RWPE1 (cell line): ENCODE measurements at regions not wholly inside any gene's neighbourhood (a gene's known extent, or its start where the extent isn't known, plus 50 kb on each side); places are given as distances from the start of the nearest gene placed in this dataset.

Experiments
- CTCF ChIA-PET: fragments of 350-600 bp; sonication (Branson Sonifier 250); formaldehyde crosslinking; extraction: SDS; loops from one replicate; lab custom pipeline; 2021; lab: Yijun Ruan, JAX
- POLR2A ChIA-PET: fragments of 400-600 bp; formaldehyde crosslinking; extraction: SDS; loops from one replicate; lab custom pipeline; 2020; ENCODE audit warnings: antibody characterized with exemption; ENCODE audit not compliant: low non-redundant PET; lab: Yijun Ruan, JAX
- DNase-seq: peaks from one replicate; pipeline ENCODE4 v3.0.0; 2012; ENCODE audit warnings: low spot score
- H3K27ac ChIP-seq: fragments of 450-650 bp; 2 replicates; pipeline ENCODE4 v1.5.1; 2017
- TF ChIP-seq, protein P1 (sequence below): fragments of 450-650 bp; conservative IDR thresholded peaks from 2 replicates; pipeline ENCODE4 v1.5.1; 2017; ENCODE audit warnings: low read depth, mild to moderate bottlenecking

DNA sequence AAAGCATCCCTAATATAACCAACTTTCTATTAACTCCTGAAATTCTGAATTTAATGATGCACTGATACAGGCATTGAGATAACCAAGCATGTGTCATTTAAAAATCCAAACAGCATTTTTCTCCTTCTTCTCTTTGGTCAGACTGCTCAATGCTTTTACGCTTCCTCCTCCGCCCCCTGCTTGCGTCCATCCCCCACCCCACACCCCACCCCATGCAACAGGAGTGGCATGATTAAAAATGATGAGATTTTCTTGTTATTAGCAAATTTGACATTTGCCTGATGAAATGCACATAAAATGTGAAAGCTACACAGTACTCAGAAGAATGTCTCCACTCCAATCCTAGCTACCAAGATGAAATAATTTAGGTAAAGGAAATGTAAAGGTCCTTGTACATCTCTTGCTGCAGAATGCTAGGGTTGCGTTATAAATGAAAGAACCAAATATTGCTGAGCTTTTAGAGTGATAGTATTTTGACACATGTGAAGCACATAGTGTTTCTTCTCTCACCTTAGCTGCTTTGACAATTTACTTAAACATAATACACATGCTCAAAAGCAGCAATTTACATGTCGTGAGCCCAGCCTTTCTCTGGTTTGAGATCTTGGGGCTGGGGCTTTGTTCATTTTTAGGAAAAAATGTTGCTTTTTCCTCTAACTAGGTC lies 263.8 kb downstream of the MEIS1 start:
- ChIA-PET CTCF (interaction anchor here (0.7 kb wide), 1 partner anchor 8 kb away, joined by 3 read pairs; no protein-coding TSS in a partner anchor), POLR2A (no interaction called here)
- H3K27ac ChIP-seq = no peak overlapping the region
- TF ChIP-seq, protein P1, sequence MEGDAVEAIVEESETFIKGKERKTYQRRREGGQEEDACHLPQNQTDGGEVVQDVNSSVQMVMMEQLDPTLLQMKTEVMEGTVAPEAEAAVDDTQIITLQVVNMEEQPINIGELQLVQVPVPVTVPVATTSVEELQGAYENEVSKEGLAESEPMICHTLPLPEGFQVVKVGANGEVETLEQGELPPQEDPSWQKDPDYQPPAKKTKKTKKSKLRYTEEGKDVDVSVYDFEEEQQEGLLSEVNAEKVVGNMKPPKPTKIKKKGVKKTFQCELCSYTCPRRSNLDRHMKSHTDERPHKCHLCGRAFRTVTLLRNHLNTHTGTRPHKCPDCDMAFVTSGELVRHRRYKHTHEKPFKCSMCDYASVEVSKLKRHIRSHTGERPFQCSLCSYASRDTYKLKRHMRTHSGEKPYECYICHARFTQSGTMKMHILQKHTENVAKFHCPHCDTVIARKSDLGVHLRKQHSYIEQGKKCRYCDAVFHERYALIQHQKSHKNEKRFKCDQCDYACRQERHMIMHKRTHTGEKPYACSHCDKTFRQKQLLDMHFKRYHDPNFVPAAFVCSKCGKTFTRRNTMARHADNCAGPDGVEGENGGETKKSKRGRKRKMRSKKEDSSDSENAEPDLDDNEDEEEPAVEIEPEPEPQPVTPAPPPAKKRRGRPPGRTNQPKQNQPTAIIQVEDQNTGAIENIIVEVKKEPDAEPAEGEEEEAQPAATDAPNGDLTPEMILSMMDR = no peak
- no peak for DNase-seq

DNA sequence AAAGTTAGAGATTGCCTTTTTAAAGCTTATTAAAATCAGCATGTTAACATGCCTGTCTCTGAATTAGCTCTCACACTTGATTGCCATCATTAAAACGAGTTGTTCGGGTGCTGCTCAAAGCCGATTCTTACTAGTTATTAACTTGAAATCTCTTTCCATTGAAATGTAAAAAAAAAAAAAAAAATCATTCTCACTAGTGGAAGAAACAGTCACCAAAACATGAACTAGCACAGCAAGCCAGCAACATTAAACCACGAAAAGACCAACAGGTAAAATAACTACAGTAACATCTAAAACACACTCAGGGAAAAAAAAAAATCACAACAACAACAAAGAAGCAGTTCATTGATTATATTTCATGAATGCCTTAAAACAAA lies 264.5 kb downstream of the MEIS1 start:
- DNase-seq = no peak
- no peak overlapping the region for H3K27ac ChIP-seq
- TF ChIP-seq, protein P1 = no peak
- ChIA-PET POLR2A (no interaction called here), CTCF (no interaction called here)

DNA sequence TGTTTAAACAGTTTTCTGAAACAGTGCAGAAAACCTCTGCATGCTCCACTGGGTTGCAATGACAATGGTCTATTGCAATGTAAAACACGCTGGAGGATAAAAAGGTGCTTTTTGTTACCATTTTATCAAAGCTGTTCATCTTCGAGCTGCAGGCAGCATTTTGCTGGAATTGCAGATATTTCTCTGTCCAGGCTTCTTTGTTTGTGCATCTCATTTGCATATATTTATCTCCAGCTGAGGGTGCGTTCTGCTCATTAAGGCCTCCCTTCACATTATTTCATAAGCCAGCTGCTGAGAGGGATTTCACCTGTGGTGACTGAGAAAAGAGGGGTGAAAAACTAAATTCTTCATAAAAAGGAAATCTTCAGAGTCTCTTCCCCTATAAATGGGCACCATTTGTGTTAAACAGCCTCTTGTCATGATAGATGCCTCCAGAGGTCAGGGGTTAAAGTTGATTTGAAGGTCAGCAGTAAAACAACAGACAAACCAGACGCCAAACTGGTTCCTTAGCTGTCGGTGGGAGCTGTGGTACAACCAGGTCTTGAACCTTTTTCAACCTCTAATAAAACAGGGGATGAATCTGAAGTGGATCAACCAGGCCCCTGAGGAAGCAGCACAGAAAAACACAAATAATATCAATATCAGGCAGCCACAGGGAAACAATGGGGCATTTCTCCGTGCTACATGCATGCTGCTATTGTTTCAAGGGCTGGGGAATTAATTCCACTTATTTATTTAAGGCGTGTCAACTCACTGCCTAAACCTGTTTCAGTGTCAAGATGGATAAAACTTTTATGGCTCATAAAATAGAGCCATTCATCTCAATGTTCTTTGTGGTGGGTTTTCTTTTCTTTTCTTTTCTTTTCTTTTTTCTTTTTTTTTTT lies 265.1 kb downstream of the MEIS1 start:
- POLR2A ChIA-PET = no interaction called here
- CTCF ChIA-PET = interaction anchor here (0.7 kb wide), 1 partner anchor 1851 kb away, joined by 3 read pairs; no protein-coding TSS in a partner anchor
- no peak for DNase-seq
- TF ChIP-seq, protein P1 = no peak
- no peak overlapping the region for H3K27ac ChIP-seq

DNA sequence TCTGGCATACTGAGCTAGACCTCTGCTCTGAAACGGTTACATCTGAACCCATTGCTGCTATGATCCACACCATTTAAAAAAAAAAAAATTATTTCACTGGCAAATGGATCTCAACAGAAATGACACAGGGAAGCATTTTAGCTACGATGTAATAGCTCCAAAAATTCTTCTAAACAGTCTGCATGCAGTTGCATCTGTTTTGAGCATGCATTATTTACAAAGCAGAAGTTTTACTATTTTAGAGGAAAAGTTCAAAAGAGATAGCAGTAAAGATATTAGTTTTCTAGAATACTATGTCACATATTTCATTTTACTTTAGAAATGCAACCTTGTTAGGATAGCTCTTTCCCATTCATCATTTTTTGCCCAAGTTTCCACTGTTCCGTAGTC lies 265.7 kb downstream of the MEIS1 start:
- ChIA-PET POLR2A (no interaction called here), CTCF (interaction anchor here (0.7 kb wide), 2 partner anchors 31 to 1850 kb away, joined by 3 read pairs; no protein-coding TSS in a partner anchor)
- TF ChIP-seq, protein P1 = no peak
- no peak for DNase-seq
- no peak overlapping the region for H3K27ac ChIP-seq

DNA sequence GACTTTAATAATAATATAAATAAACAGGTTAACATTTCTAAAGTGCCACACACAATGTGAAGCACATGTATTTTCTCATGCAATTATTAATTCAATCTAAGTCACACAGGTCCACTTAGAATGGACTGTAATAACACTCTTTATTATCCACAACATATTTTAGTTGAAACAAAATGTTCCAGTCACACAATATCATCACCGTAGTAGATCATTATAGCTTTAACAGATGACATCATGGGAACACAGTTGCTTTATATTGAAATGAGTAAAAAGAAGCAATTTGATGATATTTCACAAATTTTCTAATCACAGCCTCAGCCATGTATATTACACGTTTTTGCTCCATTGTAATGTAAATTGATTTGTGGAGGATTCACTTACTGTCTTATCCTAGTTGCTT lies 266.3 kb downstream of the MEIS1 start:
- CTCF ChIA-PET = interaction anchor here (0.7 kb wide), 1 partner anchor 30 kb away, joined by 3 read pairs; no protein-coding TSS in a partner anchor
- POLR2A ChIA-PET = no interaction called here
- H3K27ac ChIP-seq = no peak overlapping the region
- DNase-seq = no peak
- TF ChIP-seq, protein P1 = no peak

DNA sequence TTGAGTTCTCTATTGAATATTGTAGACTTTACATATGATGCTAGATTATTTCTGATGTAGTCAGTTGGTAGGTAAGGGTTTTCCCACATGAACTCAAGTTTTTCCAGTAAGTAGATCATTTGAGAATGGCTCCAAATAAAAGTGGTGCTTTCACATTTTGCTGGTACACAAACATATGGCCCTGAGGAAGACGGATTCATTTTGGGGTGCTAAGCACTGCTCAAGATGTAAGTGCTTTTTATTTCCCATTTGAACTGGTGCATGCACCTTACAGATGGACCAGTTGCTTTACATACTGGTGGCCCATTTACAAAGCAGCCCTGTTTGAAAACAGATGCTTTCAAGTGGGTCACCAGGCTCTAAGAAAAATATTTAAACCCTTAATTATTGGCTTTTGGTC lies 266.7 kb downstream of the MEIS1 start:
- no peak for DNase-seq
- POLR2A ChIA-PET = no interaction called here

More for the DNA sequence above, 266.7 kb downstream of the MEIS1 start:
- TF ChIP-seq, protein P1 = no peak
- no peak overlapping the region for H3K27ac ChIP-seq
- CTCF ChIA-PET = no interaction called here
